ENCODE measurements at regions not wholly inside any gene's neighbourhood (a gene's known extent, or its start where the extent isn't known, plus 50 kb on each side); places are given as distances from the start of the nearest gene placed in this dataset.

- TF ChIP-seq POLR2A (IDR thresholded peaks at IDR 0.05; ENCODE audit: low read depth, low read length) (no peak), SPI1 (IDR thresholded peaks at IDR 0.05; ENCODE audit: low read depth, low read length) (no peak), POLR2AphosphoS5 (IDR thresholded peaks at IDR 0.05; ENCODE audit: low read depth, low read length) (no peak)
Observed at GRCh38 chr10:111478651-111479050, 401.8 kb downstream of the ADRA2A start.

Measured in GM12891 (cell line).